C4-2B (cell line): ENCODE measurements at regions not wholly inside any gene's neighbourhood (a gene's known extent, or its start where the extent isn't known, plus 50 kb on each side); places are given as distances from the start of the nearest gene placed in this dataset.

Source experiments
- H3K27ac ChIP-seq: fragments of 450-650 bp; 2 replicates; pipeline ENCODE4 v1.5.1; 2017
- CTCF ChIP-seq: fragments of 450-650 bp; conservative IDR thresholded peaks from 2 replicates; pipeline ENCODE4 v1.5.1; 2017; ENCODE audit warnings: mild to moderate bottlenecking
- ZFX ChIP-seq: fragments of 450-650 bp; IDR thresholded peaks from 2 replicates; pipeline ENCODE4 v1.6.1; 2017

- no peak for TF ChIP-seq ZFX
- H3K27ac ChIP-seq, result no peak overlapping the region
Observed at GRCh38 chr2:56707650-56708049, 523.9 kb downstream of the CCDC85A start.

GRCh38 chr2:56709181-56709580 lies 525.4 kb downstream of the CCDC85A start:
- no peak for TF ChIP-seq ZFX
- no peak for TF ChIP-seq CTCF
- no peak overlapping the region for H3K27ac ChIP-seq

- TF ChIP-seq ZFX (no peak), CTCF (no peak)
- no peak overlapping the region for H3K27ac ChIP-seq
Observed at GRCh38 chr2:56713161-56713676, 529.4 kb downstream of the CCDC85A start.

- TF ChIP-seq ZFX (no peak), CTCF (no peak)
- no peak overlapping the region for H3K27ac ChIP-seq
Observed at GRCh38 chr2:56713978-56714377, 530.2 kb downstream of the CCDC85A start.

GRCh38 chr2:56714400-56714799 lies 530.6 kb downstream of the CCDC85A start:
- TF ChIP-seq ZFX (no peak), CTCF (no peak)
- H3K27ac ChIP-seq, result no peak overlapping the region

- H3K27ac ChIP-seq, result no peak overlapping the region
- TF ChIP-seq ZFX (no peak), CTCF (no peak)
Observed at GRCh38 chr2:56715683-56716082, 531.9 kb downstream of the CCDC85A start.

- H3K27ac ChIP-seq, result no peak overlapping the region
- TF ChIP-seq CTCF, result no peak
- no peak for TF ChIP-seq ZFX
Observed at GRCh38 chr2:56718413-56718812, 534.6 kb downstream of the CCDC85A start.

- H3K27ac ChIP-seq, result no peak overlapping the region
- no peak for TF ChIP-seq CTCF
- no peak for TF ChIP-seq ZFX
Observed at GRCh38 chr2:56729212-56729611, 545.4 kb downstream of the CCDC85A start.
